GM12878 (cell line): ENCODE measurements at regions not wholly inside any gene's neighbourhood (a gene's known extent, or its start where the extent isn't known, plus 50 kb on each side); places are given as distances from the start of the nearest gene placed in this dataset.

Source experiments
- ATAC-seq: fragments of 200-7000 bp; cut with Tn5 transposase; 3 replicates; pipeline ENCODE4 v1.9.1; 2020; ENCODE audit warnings: mild to moderate bottlenecking, moderate library complexity
- BruUV-seq: library from RNA; stranded (reverse); fragments of 400-500 nt; replicated peaks from 2 replicates; lab custom pipeline; 2021; lab: Mats Ljungman, UMichigan
- CTCF ChIA-PET: fragments of 300-600 bp; sonication (Branson Sonifier 250); formaldehyde crosslinking; extraction: SDS; loops from one replicate; lab custom pipeline; 2021; ENCODE audit warnings: inconsistent platforms; lab: Yijun Ruan, JAX
- POLR2A ChIA-PET: fragments of 350-600 bp; formaldehyde crosslinking; extraction: SDS; loops from one replicate; lab custom pipeline; 2021; ENCODE audit warnings: inconsistent platforms; lab: Charles Lee
- RAD21 ChIA-PET: fragments of 300-600 bp; sonication (Branson Sonifier 250); formaldehyde crosslinking; loops from one replicate; lab custom pipeline; 2023; ENCODE audit warnings: antibody characterized with exemption; ENCODE audit not compliant: unreplicated experiment; lab: Charles Lee
- SMC1A ChIA-PET: fragments of 300-600 bp; sonication (Branson Sonifier 250); formaldehyde crosslinking; loops from one replicate; lab custom pipeline; 2023; ENCODE audit not compliant: unreplicated experiment, uncharacterized antibody; lab: Charles Lee
- DNase-seq: peaks from one replicate; pipeline ENCODE4 v3.0.0-alpha.2; 2011; ENCODE audit warnings: low read depth, low spot score
- FAIRE-seq: peaks from 3 replicates; lab custom pipeline; 2011; peaks lifted over from hg19 to GRCh38; lab: Jason Lieb, UNC
- H2AFZ ChIP-seq: 2 replicates; pipeline ENCODE4 v1.6.0; 2011; ENCODE audit warnings: low read depth, low read length, control low read depth; ENCODE audit not compliant: control insufficient read depth
- H3K27ac ChIP-seq: 2 replicates; pipeline ENCODE4 v1.5.1; 2011; ENCODE audit warnings: control low read depth; ENCODE audit not compliant: control insufficient read depth, insufficient read depth
- H3K27me3 ChIP-seq, 2 experiments: replicated peaks in 1 of 2; 2 replicates each; pipeline versions ENCODE4 v1.6.0 to v1.6.1; 2011; ENCODE audit warnings: low read length in 1 of 2; ENCODE audit not compliant: control insufficient read depth in 2 of 2, insufficient read depth in 2 of 2
- H3K36me3 ChIP-seq, 2 experiments: 2 replicates each; pipeline ENCODE4 v1.5.1; 2011; ENCODE audit warnings: low read length in 1 of 2; ENCODE audit not compliant: control insufficient read depth in 2 of 2, insufficient read depth in 2 of 2
- H3K4me1 ChIP-seq: 2 replicates; pipeline ENCODE4 v1.6.1; 2011; ENCODE audit warnings: mild to moderate bottlenecking, low read length, moderate library complexity, mixed read lengths; ENCODE audit not compliant: control insufficient read depth, insufficient read depth
- H3K4me2 ChIP-seq: 2 replicates; pipeline ENCODE4 v1.6.0; 2011; ENCODE audit warnings: control low read depth; ENCODE audit not compliant: control insufficient read depth, insufficient read depth
- H3K4me3 ChIP-seq: fragments of 200-600 bp; sonication (generic); 2 replicates; pipeline ENCODE4 v1.5.1; 2016
- H3K79me2 ChIP-seq: 2 replicates; pipeline ENCODE4 v1.6.0; 2011; ENCODE audit warnings: low read length; ENCODE audit not compliant: control insufficient read depth, insufficient read depth
- H3K9ac ChIP-seq: 2 replicates; pipeline ENCODE4 v1.8.0; 2011; ENCODE audit warnings: low read length, control low read depth, mixed read lengths; ENCODE audit not compliant: control insufficient read depth, insufficient read depth
- H3K9me3 ChIP-seq: replicated peaks from 3 replicates; pipeline ENCODE4 v1.5.1; 2011; ENCODE audit warnings: mild to moderate bottlenecking, low read length; ENCODE audit not compliant: control insufficient read depth, insufficient read depth
- H4K20me1 ChIP-seq: 2 replicates; pipeline ENCODE4 v1.6.0; 2011; ENCODE audit not compliant: control insufficient read depth, insufficient read depth
- CBX5 ChIP-seq: sonication (generic); IDR thresholded peaks from 2 replicates; pipeline ENCODE4 v1.6.1; 2016; ENCODE audit warnings: low read depth, moderate library complexity, mild to moderate bottlenecking, inconsistent platforms
- CEBPB ChIP-seq, 2 experiments: fragments of 150-350 bp in 1 of 2; IDR thresholded peaks; 2 replicates each; pipeline ENCODE4 v1.6.1; 2012 to 2014; ENCODE audit warnings: low read depth in 2 of 2, low read length in 2 of 2, borderline replicate concordance in 1 of 2, inconsistent platforms in 1 of 2
- EGR1 ChIP-seq, 2 experiments: IDR thresholded peaks; 1 replicate in 1 of 2; 2 replicates in 1 of 2; pipeline ENCODE4 v1.6.1; 2011 to 2012; ENCODE audit warnings: low read depth in 2 of 2, low read length in 2 of 2, borderline replicate concordance in 1 of 2, mild to moderate bottlenecking in 1 of 2, moderate library complexity in 1 of 2
- HDAC6 ChIP-seq: fragments of 200-600 bp; sonication (generic); IDR thresholded peaks from one replicate; pipeline ENCODE4 v1.8.0; 2017; ENCODE audit warnings: antibody characterized with exemption; ENCODE audit not compliant: unreplicated experiment
- MEF2A ChIP-seq: IDR thresholded peaks from 2 replicates; pipeline ENCODE4 v1.6.1; 2011; ENCODE audit warnings: low read depth, mild to moderate bottlenecking, low read length, moderate library complexity; ENCODE audit not compliant: insufficient read depth
- MYC ChIP-seq: IDR thresholded peaks from 2 replicates; pipeline ENCODE4 v1.6.1; 2011; ENCODE audit warnings: mild to moderate bottlenecking, low read length, moderate library complexity, inconsistent platforms; ENCODE audit not compliant: insufficient read depth, insufficient replicate concordance, insufficient read length, severe bottlenecking
- SMC3 ChIP-seq: IDR thresholded peaks from 2 replicates; pipeline ENCODE4 v1.6.1; 2011; ENCODE audit warnings: low read length, improper control_type of control experiment, borderline replicate concordance
- SUPT20H ChIP-seq: IDR thresholded peaks from 2 replicates; pipeline ENCODE4 v1.6.1; 2011; ENCODE audit warnings: low read depth, mild to moderate bottlenecking, low read length, moderate library complexity, borderline replicate concordance; ENCODE audit not compliant: control insufficient read depth
- ZNF274 ChIP-seq: IDR thresholded peaks from one replicate; pipeline ENCODE4 v1.8.0; 2011; ENCODE audit not compliant: insufficient read length, insufficient read depth
- ZZZ3 ChIP-seq: IDR thresholded peaks from 2 replicates; pipeline ENCODE4 v1.6.1; 2011; ENCODE audit warnings: low read depth; ENCODE audit not compliant: control insufficient read depth, insufficient read length
- WGBS: methylation state at CpG from one replicate; pipeline ENCODE4 v1.1.6; 2016; ENCODE audit warnings: low lambda C conversion rate; ENCODE audit not compliant: insufficient replicate concordance, insufficient coverage; ENCODE audit errors: missing lambda C conversion rate; 5-methylcytosine and 5-hydroxymethylcytosine counted together
- in situ Hi-C: fragments of 300-500 bp; cut with MboI; formaldehyde crosslinking; loops from 9 replicates; pipeline ENCODE4 v1.14.3; 2018; ENCODE audit warnings: mixed read lengths
- intact Hi-C: fragments of 100-400 bp; cut with micrococcal nuclease; formaldehyde crosslinking; loops from one replicate; pipeline ENCODE4 v1.14.2; 2022; ENCODE audit not compliant: unreplicated experiment
- TF ChIP-seq, protein P1 (sequence below): fragments of 450-650 bp; IDR thresholded peaks from 2 replicates; pipeline ENCODE4 v1.6.1; 2017; ENCODE audit warnings: mild to moderate bottlenecking, moderate library complexity
- TF ChIP-seq, protein P2 (sequence below): fragments of 450-650 bp; IDR thresholded peaks from 2 replicates; pipeline ENCODE4 v1.6.1; 2016; ENCODE audit warnings: mild to moderate bottlenecking
- TF ChIP-seq, protein P3 (sequence below): fragments of 450-650 bp; IDR thresholded peaks from 2 replicates; pipeline ENCODE4 v1.6.1; 2016; ENCODE audit warnings: mild to moderate bottlenecking

DNA sequence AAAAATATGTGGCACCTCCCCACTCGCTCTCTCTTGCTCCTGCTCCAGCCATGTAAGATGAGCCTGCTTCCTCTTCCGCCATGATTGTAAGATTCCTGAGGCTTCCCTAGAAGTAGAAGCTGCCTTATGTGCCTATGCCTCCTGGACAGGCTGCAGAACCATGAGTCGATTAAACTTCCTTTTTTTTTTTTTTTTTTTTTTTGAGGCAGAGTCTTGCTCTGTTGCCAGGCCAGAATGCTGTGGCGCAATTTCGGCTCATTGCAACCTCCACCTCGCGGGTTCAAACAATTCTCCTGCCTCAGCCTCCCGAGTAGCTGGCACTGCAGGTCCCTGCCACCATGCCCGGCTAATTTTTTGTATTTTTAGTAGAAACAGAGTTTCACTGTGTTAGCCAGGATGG is 112.5 kb downstream of the FAM217A start:
- Histone ChIP-seq H4K20me1 (no peaks in the 10 kb centered on the region), H3K4me2 (no peak overlapping the region), H3K36me3 (no peaks in the 10 kb centered on the region), H2AFZ (no peak overlapping the region), H3K27me3 (no peaks in the 10 kb centered on the region), H3K9me3 (no peaks in the 10 kb centered on the region), H3K79me2 (no peaks in the 10 kb centered on the region), H3K9ac (no peak overlapping the region), H3K4me3 (no peak overlapping the region), H3K4me1 (no peaks in the 10 kb centered on the region), H3K27ac (no peak overlapping the region)
- in situ Hi-C loops (no loop called here), intact Hi-C loops (no loop called here)
- FAIRE-seq (no peak), DNase-seq (no peak), ATAC-seq (no peak)
- SMC1A ChIA-PET = interaction anchor here (1.6 kb wide), 1 partner anchor 29 kb away, joined by 4 read pairs; no protein-coding TSS in a partner anchor
- RAD21 ChIA-PET = interaction anchor here (1.5 kb wide), 1 partner anchor 12 kb away, joined by 3 read pairs; no protein-coding TSS in a partner anchor
- CTCF ChIA-PET = no interaction called here
- TF ChIP-seq, protein P1, sequence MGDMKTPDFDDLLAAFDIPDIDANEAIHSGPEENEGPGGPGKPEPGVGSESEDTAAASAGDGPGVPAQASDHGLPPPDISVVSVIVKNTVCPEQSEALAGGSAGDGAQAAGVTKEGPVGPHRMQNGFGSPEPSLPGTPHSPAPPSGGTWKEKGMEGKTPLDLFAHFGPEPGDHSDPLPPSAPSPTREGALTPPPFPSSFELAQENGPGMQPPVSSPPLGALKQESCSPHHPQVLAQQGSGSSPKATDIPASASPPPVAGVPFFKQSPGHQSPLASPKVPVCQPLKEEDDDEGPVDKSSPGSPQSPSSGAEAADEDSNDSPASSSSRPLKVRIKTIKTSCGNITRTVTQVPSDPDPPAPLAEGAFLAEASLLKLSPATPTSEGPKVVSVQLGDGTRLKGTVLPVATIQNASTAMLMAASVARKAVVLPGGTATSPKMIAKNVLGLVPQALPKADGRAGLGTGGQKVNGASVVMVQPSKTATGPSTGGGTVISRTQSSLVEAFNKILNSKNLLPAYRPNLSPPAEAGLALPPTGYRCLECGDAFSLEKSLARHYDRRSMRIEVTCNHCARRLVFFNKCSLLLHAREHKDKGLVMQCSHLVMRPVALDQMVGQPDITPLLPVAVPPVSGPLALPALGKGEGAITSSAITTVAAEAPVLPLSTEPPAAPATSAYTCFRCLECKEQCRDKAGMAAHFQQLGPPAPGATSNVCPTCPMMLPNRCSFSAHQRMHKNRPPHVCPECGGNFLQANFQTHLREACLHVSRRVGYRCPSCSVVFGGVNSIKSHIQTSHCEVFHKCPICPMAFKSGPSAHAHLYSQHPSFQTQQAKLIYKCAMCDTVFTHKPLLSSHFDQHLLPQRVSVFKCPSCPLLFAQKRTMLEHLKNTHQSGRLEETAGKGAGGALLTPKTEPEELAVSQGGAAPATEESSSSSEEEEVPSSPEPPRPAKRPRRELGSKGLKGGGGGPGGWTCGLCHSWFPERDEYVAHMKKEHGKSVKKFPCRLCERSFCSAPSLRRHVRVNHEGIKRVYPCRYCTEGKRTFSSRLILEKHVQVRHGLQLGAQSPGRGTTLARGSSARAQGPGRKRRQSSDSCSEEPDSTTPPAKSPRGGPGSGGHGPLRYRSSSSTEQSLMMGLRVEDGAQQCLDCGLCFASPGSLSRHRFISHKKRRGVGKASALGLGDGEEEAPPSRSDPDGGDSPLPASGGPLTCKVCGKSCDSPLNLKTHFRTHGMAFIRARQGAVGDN = no peak
- TF ChIP-seq HDAC6 (no peak), ZNF274 (no peak), SMC3 (no peak), SUPT20H (no peak), CEBPB (IDR thresholded peaks at IDR 0.05; ENCODE audit: borderline replicate concordance in 1 of 2, low read depth in 2 of 2, low read length in 2 of 2) (no peak), EGR1 (IDR thresholded peaks at IDR 0.05; ENCODE audit: borderline replicate concordance in 1 of 2, low read depth in 2 of 2, low read length in 2 of 2) (no peak), CBX5 (no peak), ZZZ3 (no peak), MYC (no peak), MEF2A (no peak)
- TF ChIP-seq, protein P2, sequence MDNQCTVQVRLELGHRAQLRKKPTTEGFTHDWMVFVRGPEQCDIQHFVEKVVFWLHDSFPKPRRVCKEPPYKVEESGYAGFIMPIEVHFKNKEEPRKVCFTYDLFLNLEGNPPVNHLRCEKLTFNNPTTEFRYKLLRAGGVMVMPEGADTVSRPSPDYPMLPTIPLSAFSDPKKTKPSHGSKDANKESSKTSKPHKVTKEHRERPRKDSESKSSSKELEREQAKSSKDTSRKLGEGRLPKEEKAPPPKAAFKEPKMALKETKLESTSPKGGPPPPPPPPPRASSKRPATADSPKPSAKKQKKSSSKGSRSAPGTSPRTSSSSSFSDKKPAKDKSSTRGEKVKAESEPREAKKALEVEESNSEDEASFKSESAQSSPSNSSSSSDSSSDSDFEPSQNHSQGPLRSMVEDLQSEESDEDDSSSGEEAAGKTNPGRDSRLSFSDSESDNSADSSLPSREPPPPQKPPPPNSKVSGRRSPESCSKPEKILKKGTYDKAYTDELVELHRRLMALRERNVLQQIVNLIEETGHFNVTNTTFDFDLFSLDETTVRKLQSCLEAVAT = no peak
- TF ChIP-seq, protein P3, sequence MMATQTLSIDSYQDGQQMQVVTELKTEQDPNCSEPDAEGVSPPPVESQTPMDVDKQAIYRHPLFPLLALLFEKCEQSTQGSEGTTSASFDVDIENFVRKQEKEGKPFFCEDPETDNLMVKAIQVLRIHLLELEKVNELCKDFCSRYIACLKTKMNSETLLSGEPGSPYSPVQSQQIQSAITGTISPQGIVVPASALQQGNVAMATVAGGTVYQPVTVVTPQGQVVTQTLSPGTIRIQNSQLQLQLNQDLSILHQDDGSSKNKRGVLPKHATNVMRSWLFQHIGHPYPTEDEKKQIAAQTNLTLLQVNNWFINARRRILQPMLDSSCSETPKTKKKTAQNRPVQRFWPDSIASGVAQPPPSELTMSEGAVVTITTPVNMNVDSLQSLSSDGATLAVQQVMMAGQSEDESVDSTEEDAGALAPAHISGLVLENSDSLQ = no peak
- POLR2A ChIA-PET = no interaction called here
- 68% methylated on average over 6 of the region's 9 CpGs for WGBS
- BruUV-seq = no TSS peak
